ENCODE measurements at regions not wholly inside any gene's neighbourhood (a gene's known extent, or its start where the extent isn't known, plus 50 kb on each side); places are given as distances from the start of the nearest gene placed in this dataset.

GRCh38 chr6:141267420-141267819, 865.3 kb upstream of the GJE1 start:
- DNase-seq = no peak

- DNase-seq = no peak
These were observed 866.7 kb upstream of the GJE1 start for GRCh38 chr6:141265756-141266623.

DNA sequence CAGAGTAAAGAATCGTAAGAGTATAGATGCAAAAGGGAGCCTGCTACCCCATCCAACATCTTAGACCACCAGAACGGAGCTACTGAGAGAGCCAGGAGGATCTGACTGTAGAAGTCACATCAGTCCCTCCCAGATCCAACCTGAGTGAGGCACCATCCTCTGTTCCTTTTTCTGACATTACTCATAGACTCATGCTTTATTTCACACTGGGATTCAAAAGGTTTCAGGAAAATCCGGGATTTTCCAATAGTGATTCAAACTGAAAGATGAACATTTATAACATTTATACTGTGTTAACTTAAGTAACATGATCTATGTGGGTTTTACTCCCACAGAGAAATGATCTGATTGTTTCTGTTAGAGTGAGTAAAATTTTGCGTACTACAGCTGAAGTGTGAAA, 868.6 kb upstream of the GJE1 start:
- DNase-seq = no peak

DNA sequence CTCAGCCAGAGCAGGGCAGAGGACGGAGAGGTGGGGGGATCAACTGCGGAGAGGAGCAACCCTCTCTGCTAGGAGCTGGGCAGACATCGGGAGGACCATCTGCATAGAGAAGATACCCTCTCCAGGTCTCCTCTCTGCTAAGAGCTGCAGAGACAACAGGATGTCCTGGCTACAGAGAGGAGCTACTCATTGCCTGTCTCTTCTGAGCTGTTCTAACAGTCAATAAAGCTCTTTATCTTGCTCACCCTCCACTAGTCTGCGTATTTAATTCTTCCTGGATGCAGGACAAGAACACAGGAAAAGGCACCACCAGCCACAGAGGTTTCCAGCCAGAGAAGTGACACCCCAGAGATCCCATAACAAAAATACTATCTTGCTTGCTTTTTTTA, 871.1 kb upstream of the GJE1 start:
- DNase-seq = no peak

- no peak for DNase-seq
These were observed 871.6 kb upstream of the GJE1 start for GRCh38 chr6:141261016-141261671.

DNA sequence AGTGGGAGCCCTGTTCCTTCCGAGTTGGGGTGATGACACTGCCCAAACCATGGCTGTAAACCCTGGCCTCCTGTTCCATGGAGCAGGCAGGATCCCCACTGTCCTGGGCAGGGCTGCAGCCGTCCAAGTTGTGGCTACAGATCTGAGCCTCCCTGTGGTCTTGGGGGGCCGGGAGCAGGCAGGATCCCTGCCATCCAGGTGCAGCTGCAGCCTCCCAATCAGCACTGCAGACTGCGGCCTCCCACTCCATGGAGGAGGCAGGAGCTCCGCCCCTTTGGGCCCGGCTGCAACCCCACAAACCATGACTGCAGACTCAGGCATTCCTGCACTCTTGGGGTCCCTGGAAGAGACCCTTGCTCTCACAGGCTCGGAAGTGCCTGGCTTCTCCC, 872.1 kb upstream of the GJE1 start:
- no peak for DNase-seq

DNA sequence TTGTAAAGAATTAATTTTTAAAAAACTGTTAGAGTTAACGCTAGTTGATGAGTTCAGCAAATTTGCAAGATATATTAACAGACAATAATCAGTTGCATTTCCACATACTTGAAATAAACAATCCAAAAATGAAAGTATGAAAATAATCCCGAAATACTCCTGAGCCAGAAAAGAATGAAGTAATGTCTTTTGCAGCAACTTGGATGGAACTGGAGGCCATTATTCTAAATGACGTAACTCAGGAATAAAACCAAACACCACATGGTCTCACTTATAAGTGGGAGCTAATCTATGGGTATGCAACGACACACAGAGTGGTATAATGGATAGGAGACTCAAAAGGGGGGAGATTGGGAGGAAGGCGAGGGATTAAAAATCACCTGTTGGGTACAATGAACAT, 872.9 kb upstream of the GJE1 start:
- DNase-seq = no peak

DNA sequence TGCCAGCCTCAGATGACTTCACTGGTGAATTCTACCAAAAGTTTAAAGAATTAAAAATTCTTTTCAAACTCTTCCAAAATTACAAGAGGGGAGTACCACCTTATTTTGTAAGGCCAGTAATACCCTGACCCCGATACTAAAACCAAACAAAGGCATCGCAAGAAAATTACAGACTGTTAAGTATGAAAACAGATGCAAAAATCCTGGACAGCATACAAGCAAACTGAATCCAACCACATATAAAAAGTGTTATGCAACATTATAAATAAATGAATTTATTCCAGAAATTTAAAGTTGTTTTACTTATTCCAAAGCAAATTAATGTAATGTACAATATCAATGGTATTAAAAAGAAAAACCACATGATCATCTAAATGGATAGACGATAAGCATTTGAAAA, 873.6 kb upstream of the GJE1 start:
- DNase-seq = no peak

- no peak for DNase-seq
These were observed 874.2 kb upstream of the GJE1 start for GRCh38 chr6:141258516-141258915.

GRCh38 chr6:141254336-141254735, 878.4 kb upstream of the GJE1 start:
- no peak for DNase-seq

- DNase-seq = no peak
These were observed 879.7 kb upstream of the GJE1 start for GRCh38 chr6:141252828-141253608.

DNA sequence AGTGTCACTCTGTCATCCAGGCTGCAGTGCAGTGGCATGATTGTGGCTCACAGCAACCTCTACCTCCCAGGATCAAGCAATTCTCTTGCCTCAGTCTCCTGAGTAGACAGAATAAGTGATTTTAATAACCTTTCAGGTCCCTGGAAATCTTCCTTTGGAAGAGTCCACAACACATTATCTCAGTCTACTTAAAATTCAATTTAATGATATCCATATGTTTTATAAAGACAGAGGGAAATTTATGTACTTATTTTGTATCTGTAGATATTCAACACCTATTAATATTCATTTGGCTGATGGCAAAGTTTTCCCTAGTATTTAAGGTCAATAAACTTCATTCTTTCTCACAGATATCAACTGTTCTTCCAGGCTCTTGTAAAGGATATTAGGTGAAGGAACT, 881.4 kb upstream of the GJE1 start:
- DNase-seq = no peak

GRCh38 chr6:141248021-141248799, 884.5 kb upstream of the GJE1 start:
- no peak for DNase-seq

GRCh38 chr6:141244366-141244765, 888.4 kb upstream of the GJE1 start:
- no peak for DNase-seq

DNA sequence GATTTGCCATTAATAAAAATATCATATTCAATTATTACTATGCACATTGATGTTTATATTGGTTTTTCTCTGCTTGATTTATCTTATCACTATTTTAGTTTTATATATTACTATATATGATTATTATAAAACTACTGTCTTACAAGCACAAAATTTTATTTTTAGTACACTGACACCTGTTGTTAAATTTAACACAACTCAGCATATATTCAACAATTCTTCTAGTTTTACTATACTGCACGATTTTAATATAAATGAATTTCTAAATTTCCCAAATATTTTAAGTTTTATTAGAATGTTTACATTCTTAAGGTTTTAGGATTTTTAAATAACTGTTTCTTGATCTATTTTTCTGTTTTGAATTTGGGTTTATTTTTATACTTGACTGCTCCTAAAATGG, 889.8 kb upstream of the GJE1 start:
- DNase-seq = no peak

DNA sequence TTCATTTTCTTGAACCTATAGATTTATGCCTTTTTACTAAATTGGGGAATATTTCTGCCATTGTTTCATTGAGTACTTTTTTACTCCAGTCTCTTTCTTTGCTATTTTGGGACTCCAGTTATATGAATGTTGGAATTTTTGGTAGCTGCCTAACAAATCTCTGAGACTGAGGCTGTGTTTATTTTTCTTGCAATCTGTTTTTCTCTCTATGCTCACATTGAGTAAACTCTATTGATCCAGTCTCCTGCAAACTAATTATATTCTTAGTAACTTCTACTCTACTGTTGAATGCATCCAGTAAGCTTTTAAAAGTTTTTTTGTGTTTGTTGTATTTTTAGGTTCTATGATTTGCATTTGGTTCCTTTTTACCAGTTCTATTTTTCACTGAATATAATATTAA, 903.4 kb upstream of the GJE1 start:
- no peak for DNase-seq

GRCh38 chr6:141218583-141218982, 914.1 kb upstream of the GJE1 start:
- DNase-seq = no peak

DNA sequence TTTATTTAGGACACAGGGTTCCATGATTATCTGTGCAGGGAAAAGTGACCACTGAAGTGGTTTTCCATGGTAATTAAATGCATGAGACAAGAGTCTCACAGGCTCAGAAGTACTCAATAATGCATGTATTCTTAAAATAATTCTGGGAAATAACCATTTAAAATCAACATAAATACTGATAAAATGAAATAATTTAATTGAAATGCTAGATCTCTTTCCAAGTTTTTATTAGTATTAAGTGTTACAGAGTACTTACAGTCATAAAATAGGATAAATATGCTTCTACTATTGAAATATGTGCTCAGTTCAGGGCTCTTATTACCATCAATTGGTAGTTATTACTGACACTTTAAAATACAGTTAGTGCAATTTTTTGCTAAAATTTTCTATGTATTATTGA, 916.0 kb upstream of the GJE1 start:
- no peak for DNase-seq

DNA sequence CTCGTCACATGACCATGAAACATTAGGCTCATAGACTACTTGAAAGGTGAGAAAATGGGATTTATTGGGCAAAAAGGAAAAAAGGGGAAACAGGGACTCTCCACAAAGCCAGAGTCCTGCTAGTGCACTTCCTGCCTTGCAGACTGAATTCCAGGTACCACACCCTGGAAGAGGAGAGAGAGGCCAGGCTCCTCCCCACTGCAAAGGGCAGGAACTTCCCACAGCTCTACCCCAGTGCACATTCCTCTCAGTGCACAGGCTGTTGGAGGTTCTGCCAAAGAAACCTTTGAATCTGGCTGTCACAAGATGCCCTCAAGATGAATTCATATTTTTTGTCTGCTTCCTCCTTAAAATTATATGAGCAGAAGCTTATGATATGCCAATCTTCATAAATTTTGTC, 920.4 kb upstream of the GJE1 start:
- no peak for DNase-seq

DNA sequence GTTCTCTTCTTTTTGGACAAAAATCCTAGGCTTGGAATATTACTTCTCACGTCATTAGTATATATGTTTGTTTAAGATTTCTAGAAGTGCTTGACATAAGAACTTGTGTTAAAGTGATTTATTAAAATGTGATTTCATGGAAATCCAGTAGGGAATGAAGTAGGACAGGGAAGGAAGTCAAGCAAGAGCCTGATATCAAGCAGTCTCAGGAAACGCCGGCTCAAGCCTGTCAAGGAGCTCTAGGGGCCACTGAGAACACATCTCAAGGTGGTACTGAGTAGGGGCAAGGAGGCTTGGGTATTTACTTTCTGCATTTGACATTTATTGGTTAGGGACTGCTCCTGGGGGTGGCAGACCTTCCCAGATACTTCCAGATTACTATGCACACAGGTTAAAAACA, 920.9 kb upstream of the GJE1 start:
- DNase-seq = no peak

DNA sequence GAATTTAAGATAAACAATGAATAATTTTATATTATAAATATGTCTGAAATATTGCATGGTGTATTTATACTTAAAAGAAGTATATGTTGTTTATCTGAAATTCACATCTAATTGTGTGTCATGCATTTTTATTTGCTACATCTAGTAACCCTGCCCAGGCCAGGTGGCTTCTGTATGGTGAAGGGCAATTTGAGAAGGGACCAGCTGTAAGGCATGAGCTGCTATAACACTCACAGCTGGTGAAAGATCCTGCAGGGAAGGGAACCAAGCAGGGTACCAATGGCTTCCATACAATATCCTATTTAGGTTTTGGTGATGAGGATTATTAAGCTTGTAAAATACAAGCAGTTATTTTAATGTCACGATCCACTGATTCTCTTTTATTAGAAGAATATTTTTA, 921.8 kb upstream of the GJE1 start:
- no peak for DNase-seq

DNA sequence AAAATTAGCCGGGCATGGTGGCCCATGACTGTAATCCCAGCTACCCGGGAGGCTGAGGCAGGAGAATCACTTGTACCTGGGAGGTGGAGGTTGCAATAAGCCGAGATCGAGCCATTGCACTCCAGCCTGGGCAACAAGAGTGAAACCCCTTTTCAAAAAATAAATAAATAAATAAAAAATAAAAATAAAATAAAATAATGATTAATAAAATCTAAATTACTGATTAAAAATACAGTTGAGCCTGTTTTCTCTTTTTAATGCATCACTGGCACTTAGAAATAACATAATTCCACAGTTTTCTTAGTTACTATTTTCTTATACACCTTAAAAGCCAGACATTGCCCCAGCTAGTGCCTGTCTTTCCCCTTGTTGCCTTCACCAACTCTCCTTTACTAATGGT, 922.8 kb upstream of the GJE1 start:
- DNase-seq = no peak

DNA sequence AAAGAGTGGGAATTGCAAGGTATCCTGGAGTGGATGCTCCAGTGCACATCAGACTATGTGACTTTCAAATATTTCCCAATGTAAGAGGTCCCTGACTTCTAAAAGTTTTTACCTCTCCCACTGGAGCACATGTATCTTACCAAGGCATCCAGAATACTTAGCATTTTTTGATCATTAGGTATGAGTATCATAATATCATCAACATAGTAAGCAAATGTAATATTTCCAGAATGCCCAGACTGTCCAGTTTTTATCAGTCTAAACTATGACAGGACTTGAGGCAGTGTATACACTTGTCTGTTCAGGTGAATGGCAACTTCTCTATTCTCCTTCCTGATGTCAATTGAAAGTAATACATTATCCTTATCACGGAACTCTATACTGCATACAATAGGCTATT, 924.6 kb upstream of the GJE1 start:
- no peak for DNase-seq
